OCI-LY1 (cell line): ENCODE measurements at regions not wholly inside any gene's neighbourhood (a gene's known extent, or its start where the extent isn't known, plus 50 kb on each side); places are given as distances from the start of the nearest gene placed in this dataset.
"Not testable (repeated sequence)": the region's sequence is repeated elsewhere in the genome, so short reads cannot be mapped to it uniquely, and the experiment has no call there.

ENCODE experiments used
- H2AFZ ChIP-seq: fragments of 200-600 bp; sonication (generic), shearing (Covaris generic); 2 replicates; pipeline ENCODE4 v1.6.0; 2014; ENCODE audit warnings: antibody characterized with exemption, mild to moderate bottlenecking, low read length
- H3F3A ChIP-seq: fragments of 200-600 bp; sonication (generic), shearing (Covaris generic); 2 replicates; pipeline ENCODE4 v1.6.0; 2014; ENCODE audit warnings: mild to moderate bottlenecking, antibody characterized with exemption, low read length, moderate library complexity; ENCODE audit not compliant: insufficient read depth
- H3K27ac ChIP-seq: fragments of 200-600 bp; sonication (generic); 2 replicates; pipeline ENCODE4 v1.5.1; 2014; ENCODE audit warnings: low read length, mixed run types, mild to moderate bottlenecking, low read depth; ENCODE audit not compliant: poor library complexity, severe bottlenecking
- H3K27me3 ChIP-seq: fragments of 200-600 bp; sonication (generic); 2 replicates; pipeline ENCODE4 v1.6.0; 2014; ENCODE audit warnings: antibody characterized with exemption, mild to moderate bottlenecking, low read length, moderate library complexity; ENCODE audit not compliant: insufficient read depth
- H3K36me3 ChIP-seq: fragments of 200-600 bp; sonication (generic); 2 replicates; pipeline ENCODE4 v1.6.1; 2014; ENCODE audit warnings: mild to moderate bottlenecking, antibody characterized with exemption, low read length, moderate library complexity, mixed read lengths; ENCODE audit not compliant: insufficient read depth
- H3K4me1 ChIP-seq: fragments of 200-600 bp; sonication (generic); 2 replicates; pipeline ENCODE4 v1.5.1; 2014; ENCODE audit warnings: mild to moderate bottlenecking, low read length, moderate library complexity; ENCODE audit not compliant: insufficient read depth, severe bottlenecking
- H3K4me2 ChIP-seq: fragments of 200-600 bp; sonication (generic), shearing (Covaris generic); 2 replicates; pipeline ENCODE4 v1.6.1; 2014; ENCODE audit warnings: low read length
- H3K4me3 ChIP-seq: fragments of 200-600 bp; sonication (generic); 2 replicates; pipeline ENCODE4 v1.5.1; 2014; ENCODE audit warnings: low read length, low read depth, mild to moderate bottlenecking, mixed read lengths; ENCODE audit not compliant: poor library complexity, severe bottlenecking
- H3K79me2 ChIP-seq: fragments of 200-600 bp; shearing (Covaris generic); 2 replicates; pipeline ENCODE4 v1.6.1; 2016; ENCODE audit warnings: mixed run types, low read length, mixed read lengths; ENCODE audit not compliant: insufficient read depth
- H3K9ac ChIP-seq: fragments of 200-600 bp; sonication (generic), shearing (Covaris generic); 2 replicates; pipeline ENCODE4 v1.6.1; 2014; ENCODE audit warnings: mild to moderate bottlenecking, low read length, mixed read lengths
- H3K9me2 ChIP-seq: fragments of 200-600 bp; sonication (generic), shearing (Covaris generic); 2 replicates; pipeline ENCODE4 v1.6.1; 2014; ENCODE audit warnings: low read depth, mild to moderate bottlenecking, low read length, mixed read lengths
- H3K9me3 ChIP-seq: fragments of 200-600 bp; shearing (Covaris generic); 2 replicates; pipeline ENCODE4 v1.6.1; 2014; ENCODE audit warnings: low read length, mixed read lengths
- H4K20me1 ChIP-seq: fragments of 200-600 bp; sonication (generic), shearing (Covaris generic); 2 replicates; pipeline ENCODE4 v1.6.0; 2016; ENCODE audit warnings: mild to moderate bottlenecking, low read length; ENCODE audit not compliant: insufficient read depth
- CTCF ChIP-seq: fragments of 200-600 bp; sonication (generic), shearing (Covaris generic); IDR thresholded peaks from 2 replicates; pipeline ENCODE4 v1.5.1; 2017; ENCODE audit warnings: mild to moderate bottlenecking, antibody characterized with exemption, low read length, moderate library complexity, mixed read lengths
- EZH2 ChIP-seq: fragments of 200-600 bp; sonication (generic), shearing (Covaris generic); IDR thresholded peaks from 2 replicates; pipeline ENCODE4 v1.8.0; 2017; ENCODE audit warnings: borderline replicate concordance, mixed run types, mild to moderate bottlenecking, antibody characterized with exemption, low read length, moderate library complexity, mixed read lengths

DNA sequence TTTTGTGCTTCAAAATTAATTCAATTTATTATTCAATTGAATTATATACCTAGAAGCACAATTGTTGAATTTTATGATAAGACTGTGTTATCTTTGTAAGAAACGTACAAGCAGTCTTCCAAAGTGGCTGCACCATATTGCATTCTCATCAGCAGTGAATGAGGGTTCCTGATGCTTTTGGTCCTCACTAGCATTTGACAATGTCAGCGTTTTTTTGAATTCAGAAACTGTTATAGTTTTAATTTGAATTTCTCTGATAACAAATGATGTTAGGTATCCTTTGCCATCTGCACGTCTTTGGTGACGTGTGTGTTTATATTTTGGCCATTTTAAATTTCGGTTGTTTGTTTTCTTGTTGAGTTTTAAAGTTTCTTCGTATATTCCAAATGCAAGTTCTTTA, 553.0 kb upstream of the ZP4 start:
- H4K20me1 ChIP-seq = no peaks in the 10 kb centered on the region
- TF ChIP-seq EZH2 (no peak), CTCF (no peak)
- H3F3A ChIP-seq = no peaks in the 10 kb centered on the region
- H2AFZ ChIP-seq = no peak overlapping the region
- no peaks in the 10 kb centered on the region for H3K4me1 ChIP-seq
- no peaks in the 10 kb centered on the region for H3K27me3 ChIP-seq
- no peaks in the 10 kb centered on the region for H3K9me2 ChIP-seq
- no peak overlapping the region for H3K4me2 ChIP-seq
- no peak overlapping the region for H3K9ac ChIP-seq
- H3K4me3 ChIP-seq = no peak overlapping the region
- H3K27ac ChIP-seq = no peak overlapping the region
- no peaks in the 10 kb centered on the region for H3K79me2 ChIP-seq
- H3K36me3 ChIP-seq = no peaks in the 10 kb centered on the region
- no peaks in the 10 kb centered on the region for H3K9me3 ChIP-seq

DNA sequence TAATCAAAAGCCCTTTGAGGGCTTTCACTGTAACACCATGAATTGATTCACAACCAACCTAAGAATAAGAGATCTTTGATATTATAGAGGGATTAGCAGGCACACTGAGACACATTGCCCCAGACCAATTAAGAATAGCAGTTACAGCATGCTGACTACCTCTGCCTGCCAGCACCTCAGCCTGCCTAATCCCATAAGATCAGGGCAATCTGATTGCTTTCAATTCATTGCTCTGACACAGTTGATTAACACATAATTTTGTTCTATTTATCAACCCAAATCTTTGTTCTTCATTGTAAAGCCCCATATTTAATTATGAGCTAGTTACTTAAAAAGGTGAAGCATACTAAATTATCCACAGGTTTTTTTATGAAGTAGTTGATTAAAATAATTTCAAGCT, 548.8 kb upstream of the ZP4 start:
- no peaks in the 10 kb centered on the region for H3K9me3 ChIP-seq
- no peaks in the 10 kb centered on the region for H3K4me1 ChIP-seq
- no peaks in the 10 kb centered on the region for H3K27me3 ChIP-seq
- no peaks in the 10 kb centered on the region for H3K79me2 ChIP-seq
- no peak overlapping the region for H2AFZ ChIP-seq
- no peaks in the 10 kb centered on the region for H3F3A ChIP-seq
- no peak overlapping the region for H3K4me3 ChIP-seq
- no peaks in the 10 kb centered on the region for H3K9me2 ChIP-seq
- no peak overlapping the region for H3K27ac ChIP-seq
- no peak overlapping the region for H3K4me2 ChIP-seq
- H4K20me1 ChIP-seq = no peaks in the 10 kb centered on the region
- no peak overlapping the region for H3K9ac ChIP-seq
- TF ChIP-seq EZH2 (no peak), CTCF (no peak)
- H3K36me3 ChIP-seq = no peaks in the 10 kb centered on the region

- H3K9ac ChIP-seq = no peak overlapping the region
- TF ChIP-seq EZH2 (no peak), CTCF (no peak)
- H4K20me1 ChIP-seq = no peaks in the 10 kb centered on the region
- H3K4me3 ChIP-seq = no peak overlapping the region
- H3K9me3 ChIP-seq = no peaks in the 10 kb centered on the region
- no peaks in the 10 kb centered on the region for H3K4me1 ChIP-seq
- no peaks in the 10 kb centered on the region for H3F3A ChIP-seq
- no peaks in the 10 kb centered on the region for H3K79me2 ChIP-seq
- H3K27me3 ChIP-seq = no peaks in the 10 kb centered on the region
- H3K4me2 ChIP-seq = no peak overlapping the region
- H3K36me3 ChIP-seq = no peaks in the 10 kb centered on the region
- no peak overlapping the region for H2AFZ ChIP-seq
- H3K27ac ChIP-seq = no peak overlapping the region
- no peaks in the 10 kb centered on the region for H3K9me2 ChIP-seq
Measured at GRCh38 chr1:238438311-238439270, 547.9 kb upstream of the ZP4 start.

- H3K9me2 ChIP-seq, H3K27ac ChIP-seq, H3K9me3 ChIP-seq: not testable (repeated sequence)
Measured at GRCh38 chr1:238429703-238430102, 539.0 kb upstream of the ZP4 start.

More at GRCh38 chr1:238429703-238430102, 539.0 kb upstream of the ZP4 start:
- not testable (repeated sequence) for H3K4me3 ChIP-seq, H3K36me3 ChIP-seq, H3K27me3 ChIP-seq, H3F3A ChIP-seq, H2AFZ ChIP-seq, H3K9ac ChIP-seq, H3K4me1 ChIP-seq, H3K4me2 ChIP-seq, H4K20me1 ChIP-seq, H3K79me2 ChIP-seq
